ENCODE measurements at regions not wholly inside any gene's neighbourhood (a gene's known extent, or its start where the extent isn't known, plus 50 kb on each side); places are given as distances from the start of the nearest gene placed in this dataset.

DNA sequence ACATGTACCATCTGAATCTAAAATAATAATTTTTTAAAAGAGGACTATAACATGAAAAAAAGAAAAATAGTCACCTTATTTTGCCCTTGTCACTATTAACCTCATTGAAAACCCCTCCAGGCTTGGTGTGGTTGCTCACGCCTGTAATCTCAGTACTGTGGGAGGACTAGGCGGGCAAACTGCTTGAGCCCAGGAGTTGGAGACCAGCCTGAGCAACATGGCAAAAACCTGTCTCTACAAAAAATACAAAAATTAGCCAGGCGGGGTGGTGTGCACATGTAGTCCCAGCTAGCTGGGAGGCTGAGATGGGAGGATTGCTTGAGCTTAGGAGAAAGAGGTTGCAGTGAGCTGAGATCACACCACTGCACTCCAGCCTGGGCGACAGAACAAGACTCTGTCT lies 126.3 kb upstream of the KRAS start:
- TF ChIP-seq CTCF (conservative IDR thresholded peaks at IDR 0.05 in 1 of 2, IDR thresholded peaks at IDR 0.05 in 1 of 2; ENCODE audit: extremely low read depth in 1 of 2, insufficient read depth in 1 of 2, low read depth in 1 of 2, low read length in 2 of 2) (no peak), EZH2 (IDR thresholded peaks at IDR 0.05; ENCODE audit: borderline replicate concordance, low read length) (no peak)
